ENCODE measurements at regions not wholly inside any gene's neighbourhood (a gene's known extent, or its start where the extent isn't known, plus 50 kb on each side); places are given as distances from the start of the nearest gene placed in this dataset.
"Not testable (repeated sequence)": the region's sequence is repeated elsewhere in the genome, so short reads cannot be mapped to it uniquely, and the experiment has no call there.

GRCh38 chr7:46115410-46115809 lies 194.3 kb upstream of the IGFBP3 start:
- Histone ChIP-seq H3K9ac (no peak overlapping the region), H4K20me1 (no peaks in the 10 kb centered on the region), H3K36me3 (no peaks in the 10 kb centered on the region), H3K9me3 (replicated peaks in 1 of 11) (no peaks in the 10 kb centered on the region), H3K4me2 (no peak overlapping the region), H3K27ac (no peak overlapping the region), H3K4me3 (no peak overlapping the region), H3K27me3 (no peaks in the 10 kb centered on the region), H3K4me1 (no peaks in the 10 kb centered on the region)
- no peak for TF ChIP-seq Cebpa-rat (IDR thresholded peaks at IDR 0.05)

DNA sequence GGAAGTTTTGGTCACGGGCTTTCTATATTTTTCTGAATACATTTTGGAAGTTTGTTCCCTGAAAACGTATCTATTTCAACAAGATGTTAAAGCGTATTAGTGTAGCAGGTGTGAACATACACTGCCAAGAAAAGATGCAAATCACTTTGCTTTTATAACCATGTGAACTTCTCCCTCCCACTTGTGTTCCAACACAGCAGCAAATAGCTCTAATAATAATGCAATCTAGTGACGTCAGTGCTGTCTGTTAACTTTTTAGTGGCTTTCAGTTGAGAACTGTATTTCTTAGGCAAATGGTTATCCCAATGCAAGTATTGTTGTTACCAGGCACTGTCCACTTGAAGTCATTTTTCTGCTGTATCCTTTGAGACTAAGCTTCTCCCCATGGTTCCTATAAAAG lies 188.4 kb upstream of the IGFBP3 start:
- Histone ChIP-seq H3K27ac (no peak overlapping the region), H3K4me3 (no peak overlapping the region), H3K4me1 (no peaks in the 10 kb centered on the region), H3K4me2 (no peak overlapping the region), H3K9me3 (replicated peaks in 1 of 11) (no peaks in the 10 kb centered on the region), H3K27me3 (no peaks in the 10 kb centered on the region), H3K36me3 (no peaks in the 10 kb centered on the region), H3K9ac (no peak overlapping the region), H4K20me1 (no peaks in the 10 kb centered on the region)
- TF ChIP-seq Cebpa-rat (IDR thresholded peaks at IDR 0.05), result no peak

DNA sequence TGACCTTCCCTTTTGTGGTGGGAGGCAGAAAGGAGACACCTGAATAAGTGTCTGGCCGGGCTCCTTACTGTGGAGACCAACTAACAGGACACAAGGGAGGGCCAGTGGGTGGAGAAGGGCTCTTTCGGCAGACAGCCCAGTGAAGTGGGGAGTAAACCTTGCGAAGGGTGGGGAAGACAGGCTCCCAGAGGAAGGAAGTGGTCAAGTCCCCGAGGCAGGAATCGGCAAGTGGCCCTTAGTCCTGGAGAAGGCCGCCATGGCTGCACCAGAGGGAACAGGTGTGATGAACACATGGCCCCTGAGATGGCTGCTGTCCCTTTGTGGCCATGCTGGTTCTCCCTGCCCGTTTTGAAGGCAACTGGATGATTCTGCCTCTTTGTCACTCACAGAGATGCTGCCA lies 187.2 kb upstream of the IGFBP3 start:
- Histone ChIP-seq H3K27me3 (no peaks in the 10 kb centered on the region), H4K20me1 (no peaks in the 10 kb centered on the region), H3K36me3 (no peaks in the 10 kb centered on the region), H3K4me3 (no peak overlapping the region), H3K9me3 (replicated peaks in 1 of 11) (no peaks in the 10 kb centered on the region), H3K9ac (no peak overlapping the region), H3K27ac (no peak overlapping the region), H3K4me1 (no peaks in the 10 kb centered on the region), H3K4me2 (no peak overlapping the region)
- no peak for TF ChIP-seq Cebpa-rat (IDR thresholded peaks at IDR 0.05)

DNA sequence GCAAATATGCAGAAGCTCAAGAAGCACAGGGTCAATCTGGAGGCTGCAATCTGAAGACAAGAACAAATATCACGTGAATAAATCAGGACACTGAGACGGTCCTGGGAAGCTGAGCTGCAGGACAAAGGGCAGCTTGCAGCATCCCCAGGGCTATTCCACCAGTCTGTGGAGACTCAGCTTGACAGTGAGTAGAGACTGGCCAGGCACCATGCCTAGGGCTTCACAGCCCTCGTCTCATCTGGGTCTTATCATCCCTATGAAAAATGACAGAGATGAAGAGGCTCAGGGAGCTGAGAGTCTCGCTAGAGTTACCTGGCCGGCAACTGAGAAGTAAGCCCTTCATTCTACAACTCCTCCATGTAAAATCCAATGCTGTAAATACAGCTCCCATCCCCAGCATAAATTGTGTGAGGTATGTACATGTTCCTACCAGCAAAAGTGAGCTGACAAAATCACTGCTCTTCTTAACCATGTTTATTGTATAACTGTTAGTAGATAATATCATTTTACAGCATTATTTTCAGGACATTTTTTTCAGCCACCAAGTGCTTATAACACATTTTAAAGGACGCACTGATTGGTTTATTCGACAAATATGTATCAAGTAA lies 186.6 kb upstream of the IGFBP3 start:
- H3K9me3 ChIP-seq (replicated peaks in 1 of 11), result no peaks in the 10 kb centered on the region
- H3K27me3 ChIP-seq, result no peaks in the 10 kb centered on the region
- H3K4me1 ChIP-seq, result no peaks in the 10 kb centered on the region
- H3K9ac ChIP-seq, result no peak overlapping the region
- no peak overlapping the region for H3K4me3 ChIP-seq
- no peaks in the 10 kb centered on the region for H4K20me1 ChIP-seq
- no peaks in the 10 kb centered on the region for H3K36me3 ChIP-seq
- no peak for TF ChIP-seq Cebpa-rat (IDR thresholded peaks at IDR 0.05)
- H3K27ac ChIP-seq, result no peak overlapping the region
- H3K4me2 ChIP-seq, result no peak overlapping the region

DNA sequence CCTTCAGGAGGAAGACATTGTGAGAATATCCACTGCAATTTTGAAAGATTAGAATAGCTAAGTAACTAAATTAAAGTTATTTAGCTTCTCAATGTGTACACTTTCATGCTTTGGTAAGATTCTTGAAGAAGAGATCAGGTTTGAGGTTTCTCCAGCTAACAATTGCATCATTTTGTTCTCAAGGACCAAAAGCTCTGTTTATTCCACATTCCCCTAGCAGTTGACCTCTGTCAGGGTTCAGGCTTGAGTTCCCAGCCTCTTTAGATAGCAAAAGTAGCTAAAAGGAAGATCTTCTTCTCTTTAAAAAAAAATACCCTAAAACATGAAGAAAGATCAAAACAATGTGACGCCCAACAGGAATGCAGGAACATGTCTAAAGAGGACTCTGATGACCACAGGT lies 179.4 kb upstream of the IGFBP3 start:
- no peaks in the 10 kb centered on the region for H3K9me3 ChIP-seq (replicated peaks in 1 of 11)
- H3K4me3 ChIP-seq, result no peak overlapping the region
- H4K20me1 ChIP-seq, result no peaks in the 10 kb centered on the region
- no peak overlapping the region for H3K9ac ChIP-seq
- no peak for TF ChIP-seq Cebpa-rat (IDR thresholded peaks at IDR 0.05)
- H3K27me3 ChIP-seq, result no peaks in the 10 kb centered on the region
- no peak overlapping the region for H3K27ac ChIP-seq
- H3K36me3 ChIP-seq, result no peaks in the 10 kb centered on the region
- no peaks in the 10 kb centered on the region for H3K4me1 ChIP-seq
- H3K4me2 ChIP-seq, result no peak overlapping the region

GRCh38 chr7:46099076-46099475 lies 178.0 kb upstream of the IGFBP3 start:
- Histone ChIP-seq H3K4me1 (no peaks in the 10 kb centered on the region), H3K9ac (no peak overlapping the region), H3K4me2 (no peak overlapping the region), H3K27me3 (no peaks in the 10 kb centered on the region), H3K4me3 (no peak overlapping the region), H4K20me1 (no peaks in the 10 kb centered on the region), H3K36me3 (no peaks in the 10 kb centered on the region), H3K27ac (no peak overlapping the region), H3K9me3 (replicated peaks in 1 of 11) (no peaks in the 10 kb centered on the region)
- no peak for TF ChIP-seq Cebpa-rat (IDR thresholded peaks at IDR 0.05)

GRCh38 chr7:46091071-46091470 lies 170.0 kb upstream of the IGFBP3 start:
- no peaks in the 10 kb centered on the region for H3K9me3 ChIP-seq (replicated peaks in 1 of 11)
- H3K4me1 ChIP-seq, result no peaks in the 10 kb centered on the region
- no peak overlapping the region for H3K4me2 ChIP-seq
- H3K36me3 ChIP-seq, result no peaks in the 10 kb centered on the region
- no peak for TF ChIP-seq Cebpa-rat (IDR thresholded peaks at IDR 0.05)
- no peak overlapping the region for H3K27ac ChIP-seq
- no peaks in the 10 kb centered on the region for H4K20me1 ChIP-seq
- H3K9ac ChIP-seq, result no peak overlapping the region
- no peak overlapping the region for H3K4me3 ChIP-seq
- H3K27me3 ChIP-seq, result no peaks in the 10 kb centered on the region

DNA sequence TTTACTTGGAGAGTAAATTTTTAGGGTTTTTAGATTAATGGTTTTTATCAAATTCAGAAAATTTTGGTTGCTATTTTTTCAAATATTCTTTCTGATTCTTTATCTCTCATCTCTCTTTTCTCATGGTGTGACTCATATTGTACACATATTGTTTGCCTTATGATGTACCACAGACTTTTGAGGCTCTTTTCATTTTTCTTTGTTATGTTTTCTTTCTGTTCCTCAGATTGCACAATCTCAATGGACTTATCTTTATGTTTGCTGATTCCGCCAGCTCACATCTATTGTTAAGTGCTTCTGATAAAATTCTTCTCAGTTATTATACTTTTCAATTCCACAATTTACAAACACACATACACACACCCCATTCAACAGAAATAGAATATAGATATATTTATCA lies 168.2 kb upstream of the IGFBP3 start:
- TF ChIP-seq Cebpa-rat (IDR thresholded peaks at IDR 0.05), result no peak
- Histone ChIP-seq H3K9ac (no peak overlapping the region), H3K4me1 (no peaks in the 10 kb centered on the region), H3K27ac (no peak overlapping the region), H3K36me3 (no peaks in the 10 kb centered on the region), H3K9me3 (replicated peaks in 1 of 11) (no peaks in the 10 kb centered on the region), H3K27me3 (no peaks in the 10 kb centered on the region), H3K4me2 (no peak overlapping the region), H4K20me1 (no peaks in the 10 kb centered on the region), H3K4me3 (no peak overlapping the region)

- H3K27ac ChIP-seq; H3K27me3 ChIP-seq; H4K20me1 ChIP-seq; H3K4me2 ChIP-seq; H3K36me3 ChIP-seq; H3K4me3 ChIP-seq; H3K9ac ChIP-seq; H3K9me3 ChIP-seq (replicated peaks in 1 of 11); H3K4me1 ChIP-seq: not testable (repeated sequence)
Observed at GRCh38 chr7:46088486-46088885, 167.4 kb upstream of the IGFBP3 start.

DNA sequence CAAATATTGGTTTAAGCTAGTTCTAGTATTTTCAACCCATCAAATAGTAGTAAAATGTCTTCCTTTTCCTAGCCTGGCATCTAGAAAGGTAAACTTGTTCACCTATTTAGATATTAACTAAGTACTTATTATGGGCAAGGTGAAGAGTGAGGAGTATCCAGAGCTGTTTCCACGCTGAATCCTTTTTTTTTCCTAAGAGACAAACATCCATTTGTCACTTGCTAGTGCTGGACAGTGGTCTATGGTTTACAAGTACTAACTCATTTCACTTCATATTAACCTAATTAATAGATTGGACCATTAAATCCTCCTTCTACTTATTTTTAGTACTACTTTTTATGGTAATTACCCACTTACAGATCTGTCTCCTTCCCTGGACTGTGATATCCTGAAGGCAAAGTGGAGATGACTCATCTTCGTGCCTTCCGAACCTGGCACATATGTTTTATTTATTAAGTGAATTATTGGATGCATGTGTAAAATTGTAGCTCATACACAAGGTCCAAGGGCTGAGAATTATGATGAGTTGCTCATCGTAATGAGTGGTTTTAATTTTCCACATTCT lies 159.6 kb upstream of the IGFBP3 start:
- Histone ChIP-seq H3K36me3 (no peaks in the 10 kb centered on the region), H3K4me2 (no peak overlapping the region), H3K4me3 (no peak overlapping the region), H3K9me3 (replicated peaks in 1 of 11) (no peaks in the 10 kb centered on the region), H3K27ac (no peak overlapping the region), H3K27me3 (no peaks in the 10 kb centered on the region), H3K4me1 (no peaks in the 10 kb centered on the region), H4K20me1 (no peaks in the 10 kb centered on the region), H3K9ac (no peak overlapping the region)
- no peak for TF ChIP-seq Cebpa-rat (IDR thresholded peaks at IDR 0.05)
